Ovary (tissue), 3 donors: ENCODE measurements at regions not wholly inside any gene's neighbourhood (a gene's known extent, or its start where the extent isn't known, plus 50 kb on each side); places are given as distances from the start of the nearest gene placed in this dataset.

ENCODE experiments used
- EP300 ChIP-seq: sonication (generic); formaldehyde crosslinking; IDR thresholded peaks from one replicate; pipeline ENCODE4 v1.6.1; 2017; ENCODE audit warnings: antibody characterized with exemption
- POLR2A ChIP-seq: fragments of 450-650 bp; IDR thresholded peaks from one replicate; pipeline ENCODE4 v1.6.1; 2017; ENCODE audit warnings: antibody characterized with exemption, mild to moderate bottlenecking, moderate library complexity
- TF ChIP-seq, protein P1 (sequence below), 3 donors: fragments of 450-650 bp in 2 of 3; fragments of 200-600 bp in 1 of 3; IDR thresholded peaks; one replicate each; pipeline versions ENCODE4 v1.5.1 to v1.8.0; 2016 to 2022; ENCODE audit warnings: antibody characterized with exemption in 3 of 3, mild to moderate bottlenecking in 1 of 3
- donor health status: DM: no; HTN: no; CAD: no.

- TF ChIP-seq, protein P1, sequence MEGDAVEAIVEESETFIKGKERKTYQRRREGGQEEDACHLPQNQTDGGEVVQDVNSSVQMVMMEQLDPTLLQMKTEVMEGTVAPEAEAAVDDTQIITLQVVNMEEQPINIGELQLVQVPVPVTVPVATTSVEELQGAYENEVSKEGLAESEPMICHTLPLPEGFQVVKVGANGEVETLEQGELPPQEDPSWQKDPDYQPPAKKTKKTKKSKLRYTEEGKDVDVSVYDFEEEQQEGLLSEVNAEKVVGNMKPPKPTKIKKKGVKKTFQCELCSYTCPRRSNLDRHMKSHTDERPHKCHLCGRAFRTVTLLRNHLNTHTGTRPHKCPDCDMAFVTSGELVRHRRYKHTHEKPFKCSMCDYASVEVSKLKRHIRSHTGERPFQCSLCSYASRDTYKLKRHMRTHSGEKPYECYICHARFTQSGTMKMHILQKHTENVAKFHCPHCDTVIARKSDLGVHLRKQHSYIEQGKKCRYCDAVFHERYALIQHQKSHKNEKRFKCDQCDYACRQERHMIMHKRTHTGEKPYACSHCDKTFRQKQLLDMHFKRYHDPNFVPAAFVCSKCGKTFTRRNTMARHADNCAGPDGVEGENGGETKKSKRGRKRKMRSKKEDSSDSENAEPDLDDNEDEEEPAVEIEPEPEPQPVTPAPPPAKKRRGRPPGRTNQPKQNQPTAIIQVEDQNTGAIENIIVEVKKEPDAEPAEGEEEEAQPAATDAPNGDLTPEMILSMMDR (IDR thresholded peaks at IDR 0.05): no peak
- TF ChIP-seq POLR2A: no peak
- TF ChIP-seq EP300: no peak
Observed at GRCh38 chr17:6240601-6241000, 170.4 kb downstream of the WSCD1 start.
